ENCODE measurements at regions not wholly inside any gene's neighbourhood (a gene's known extent, or its start where the extent isn't known, plus 50 kb on each side); places are given as distances from the start of the nearest gene placed in this dataset.

DNA sequence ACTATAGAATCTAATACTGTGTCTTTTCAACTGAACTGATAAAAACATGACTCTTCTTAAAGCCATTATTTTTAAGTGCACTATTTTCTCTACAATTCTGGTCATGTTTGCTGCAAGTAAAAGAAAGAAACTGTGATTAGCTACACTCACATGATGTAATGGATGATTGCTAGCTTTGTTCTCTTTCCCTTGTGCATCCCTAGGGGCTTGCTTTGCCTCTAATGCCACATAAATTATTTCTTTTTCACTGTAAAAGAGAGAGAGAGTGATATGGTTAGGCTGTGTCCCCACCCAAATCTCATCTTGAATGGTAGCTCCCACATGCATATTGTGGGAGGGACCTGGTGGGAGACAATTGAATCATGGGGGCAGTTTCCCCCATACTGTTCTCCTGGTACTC, 630.2 kb upstream of the NR3C2 start:
- Histone ChIP-seq H3K9ac (ENCODE audit: low read length) (no peak overlapping the region), H3K36me3 (replicated peaks in 1 of 2; ENCODE audit: control extremely low read depth in 1 of 2, control insufficient read depth in 1 of 2, extremely low read depth in 1 of 2, insufficient read depth in 2 of 2, low read length in 1 of 2) (no peaks in the 10 kb centered on the region), H4K20me1 (ENCODE audit: control insufficient read depth, insufficient read depth, low read length, poor library complexity, severe bottlenecking) (no peaks in the 10 kb centered on the region), H3K27me3 (replicated peaks in 1 of 4; ENCODE audit: control extremely low read depth in 1 of 4, control insufficient read depth in 3 of 4, insufficient read depth in 4 of 4, low read length in 3 of 4) (no peaks in the 10 kb centered on the region), H2AFZ (ENCODE audit: insufficient read depth, low read depth, low read length, poor library complexity, severe bottlenecking) (no peak overlapping the region), H3K4me1 (ENCODE audit: control insufficient read depth in 2 of 2, insufficient read depth in 2 of 2, low read length in 2 of 2) (no peaks in the 10 kb centered on the region), H3K79me2 (ENCODE audit: control insufficient read depth, insufficient read depth, low read length) (no peaks in the 10 kb centered on the region), H3K4me2 (replicated peaks; ENCODE audit: low read depth, low read length, poor library complexity, severe bottlenecking) (no peak overlapping the region), H3K27ac (ENCODE audit: low read length in 2 of 2) (no peak overlapping the region), H3K9me3 (ENCODE audit: control extremely low read depth in 1 of 3, control insufficient read depth in 2 of 3, insufficient read depth in 1 of 3, low read length in 2 of 3) (no peaks in the 10 kb centered on the region), H3K4me3 (ENCODE audit: control extremely low read depth in 1 of 5, extremely low read depth in 1 of 5, insufficient read depth in 1 of 5, low read depth in 2 of 5, low read length in 4 of 5) (no peak overlapping the region)
- ATAC-seq (ENCODE audit: low read depth) (no peak), DNase-seq (no peak)
- H3K27me3 Mint-ChIP-seq = no peaks in the 10 kb centered on the region
- no peak for TF ChIP-seq EZH2 (IDR thresholded peaks at IDR 0.05; ENCODE audit: borderline replicate concordance, insufficient read depth, low read depth, low read length, poor library complexity, severe bottlenecking)
- TF ChIP-seq, protein P1, sequence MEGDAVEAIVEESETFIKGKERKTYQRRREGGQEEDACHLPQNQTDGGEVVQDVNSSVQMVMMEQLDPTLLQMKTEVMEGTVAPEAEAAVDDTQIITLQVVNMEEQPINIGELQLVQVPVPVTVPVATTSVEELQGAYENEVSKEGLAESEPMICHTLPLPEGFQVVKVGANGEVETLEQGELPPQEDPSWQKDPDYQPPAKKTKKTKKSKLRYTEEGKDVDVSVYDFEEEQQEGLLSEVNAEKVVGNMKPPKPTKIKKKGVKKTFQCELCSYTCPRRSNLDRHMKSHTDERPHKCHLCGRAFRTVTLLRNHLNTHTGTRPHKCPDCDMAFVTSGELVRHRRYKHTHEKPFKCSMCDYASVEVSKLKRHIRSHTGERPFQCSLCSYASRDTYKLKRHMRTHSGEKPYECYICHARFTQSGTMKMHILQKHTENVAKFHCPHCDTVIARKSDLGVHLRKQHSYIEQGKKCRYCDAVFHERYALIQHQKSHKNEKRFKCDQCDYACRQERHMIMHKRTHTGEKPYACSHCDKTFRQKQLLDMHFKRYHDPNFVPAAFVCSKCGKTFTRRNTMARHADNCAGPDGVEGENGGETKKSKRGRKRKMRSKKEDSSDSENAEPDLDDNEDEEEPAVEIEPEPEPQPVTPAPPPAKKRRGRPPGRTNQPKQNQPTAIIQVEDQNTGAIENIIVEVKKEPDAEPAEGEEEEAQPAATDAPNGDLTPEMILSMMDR (IDR thresholded peaks at IDR 0.05) = no peak
- ChIA-PET POLR2A (no interaction called here), CTCF (no interaction called here)
- H3K4me3 Mint-ChIP-seq = no peak overlapping the region
- no peaks in the 10 kb centered on the region for H3K4me1 Mint-ChIP-seq
- no peak overlapping the region for H3K27ac Mint-ChIP-seq
- H3K9me3 Mint-ChIP-seq (ENCODE audit: insufficient read depth) = peaks cover 4% of the 10 kb centered on the region
- intact Hi-C loops (cut with micrococcal nuclease) = no loop called here

DNA sequence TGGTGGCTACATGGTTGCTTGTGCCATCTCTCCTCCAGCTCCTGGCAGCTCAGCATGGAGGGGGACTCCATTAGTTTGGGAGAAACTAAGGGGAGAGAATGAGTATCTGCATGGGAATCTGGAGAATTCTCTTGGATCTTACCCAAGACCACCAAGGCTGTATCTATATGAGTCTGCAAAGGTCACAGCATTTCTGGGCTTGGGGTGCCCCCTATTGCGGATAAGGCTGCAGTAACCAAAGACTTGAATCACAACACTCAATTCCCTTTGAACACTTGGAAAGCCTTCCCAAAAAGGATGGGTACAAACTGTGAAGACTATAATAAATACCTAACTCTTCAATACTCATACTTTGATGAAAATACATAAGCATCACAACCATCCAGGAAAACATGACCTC, 623.5 kb upstream of the NR3C2 start:
- Histone ChIP-seq H3K4me2 (replicated peaks; ENCODE audit: low read depth, low read length, poor library complexity, severe bottlenecking) (no peak overlapping the region), H3K9ac (ENCODE audit: low read length) (no peak overlapping the region), H3K27ac (ENCODE audit: low read length in 2 of 2) (no peak overlapping the region), H3K27me3 (replicated peaks in 1 of 4; ENCODE audit: control extremely low read depth in 1 of 4, control insufficient read depth in 3 of 4, insufficient read depth in 4 of 4, low read length in 3 of 4) (no peaks in the 10 kb centered on the region), H4K20me1 (ENCODE audit: control insufficient read depth, insufficient read depth, low read length, poor library complexity, severe bottlenecking) (no peaks in the 10 kb centered on the region), H3K4me3 (ENCODE audit: control extremely low read depth in 1 of 5, extremely low read depth in 1 of 5, insufficient read depth in 1 of 5, low read depth in 2 of 5, low read length in 4 of 5) (no peak overlapping the region), H3K4me1 (ENCODE audit: control insufficient read depth in 2 of 2, insufficient read depth in 2 of 2, low read length in 2 of 2) (no peaks in the 10 kb centered on the region), H3K79me2 (ENCODE audit: control insufficient read depth, insufficient read depth, low read length) (no peaks in the 10 kb centered on the region), H2AFZ (ENCODE audit: insufficient read depth, low read depth, low read length, poor library complexity, severe bottlenecking) (no peak overlapping the region), H3K9me3 (ENCODE audit: control extremely low read depth in 1 of 3, control insufficient read depth in 2 of 3, insufficient read depth in 1 of 3, low read length in 2 of 3) (peaks cover 0 to 7% (median 0%) of the 10 kb centered on the region in 3 donors), H3K36me3 (replicated peaks in 1 of 2; ENCODE audit: control extremely low read depth in 1 of 2, control insufficient read depth in 1 of 2, extremely low read depth in 1 of 2, insufficient read depth in 2 of 2, low read length in 1 of 2) (no peaks in the 10 kb centered on the region)
- TF ChIP-seq, protein P1 (IDR thresholded peaks at IDR 0.05) = no peak
- no peak for TF ChIP-seq EZH2 (IDR thresholded peaks at IDR 0.05; ENCODE audit: borderline replicate concordance, insufficient read depth, low read depth, low read length, poor library complexity, severe bottlenecking)
- no CpG with 5 or more reads among the region's 1 CpG for WGBS (ENCODE audit: insufficient coverage)
- no peaks in the 10 kb centered on the region for H3K27me3 Mint-ChIP-seq
- DNase-seq (no peak), ATAC-seq (ENCODE audit: low read depth) (no peak)
- intact Hi-C loops (cut with micrococcal nuclease) = no loop called here
- H3K9me3 Mint-ChIP-seq (ENCODE audit: insufficient read depth) = peaks cover 6% of the 10 kb centered on the region
- no peaks in the 10 kb centered on the region for H3K4me1 Mint-ChIP-seq
- H3K27ac Mint-ChIP-seq = no peak overlapping the region
- H3K4me3 Mint-ChIP-seq = no peak overlapping the region
- POLR2A ChIA-PET = no interaction called here
- CTCF ChIA-PET = no interaction called here

Data from B cell (primary cell).